ENCODE measurements at regions not wholly inside any gene's neighbourhood (a gene's known extent, or its start where the extent isn't known, plus 50 kb on each side); places are given as distances from the start of the nearest gene placed in this dataset.

DNA sequence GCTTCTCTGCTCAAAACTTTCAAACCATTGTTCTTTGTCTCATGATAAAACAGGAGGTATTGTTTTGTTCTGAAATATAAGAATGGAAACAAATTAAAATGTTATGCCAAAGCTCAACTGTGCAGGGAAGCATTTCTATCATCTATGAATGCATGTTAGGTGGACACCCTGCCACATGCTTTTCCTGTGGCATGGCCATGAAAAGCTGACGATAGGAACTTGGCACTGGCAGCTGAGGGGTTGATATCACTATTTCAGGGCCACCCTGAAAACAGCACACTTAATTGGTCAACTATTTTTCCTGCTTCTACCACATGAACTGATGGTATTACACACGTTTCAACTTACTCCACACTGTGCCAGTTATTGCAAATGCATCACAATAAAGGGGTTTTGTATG is 157.3 kb downstream of the MREG start:
- TF ChIP-seq, protein P1, sequence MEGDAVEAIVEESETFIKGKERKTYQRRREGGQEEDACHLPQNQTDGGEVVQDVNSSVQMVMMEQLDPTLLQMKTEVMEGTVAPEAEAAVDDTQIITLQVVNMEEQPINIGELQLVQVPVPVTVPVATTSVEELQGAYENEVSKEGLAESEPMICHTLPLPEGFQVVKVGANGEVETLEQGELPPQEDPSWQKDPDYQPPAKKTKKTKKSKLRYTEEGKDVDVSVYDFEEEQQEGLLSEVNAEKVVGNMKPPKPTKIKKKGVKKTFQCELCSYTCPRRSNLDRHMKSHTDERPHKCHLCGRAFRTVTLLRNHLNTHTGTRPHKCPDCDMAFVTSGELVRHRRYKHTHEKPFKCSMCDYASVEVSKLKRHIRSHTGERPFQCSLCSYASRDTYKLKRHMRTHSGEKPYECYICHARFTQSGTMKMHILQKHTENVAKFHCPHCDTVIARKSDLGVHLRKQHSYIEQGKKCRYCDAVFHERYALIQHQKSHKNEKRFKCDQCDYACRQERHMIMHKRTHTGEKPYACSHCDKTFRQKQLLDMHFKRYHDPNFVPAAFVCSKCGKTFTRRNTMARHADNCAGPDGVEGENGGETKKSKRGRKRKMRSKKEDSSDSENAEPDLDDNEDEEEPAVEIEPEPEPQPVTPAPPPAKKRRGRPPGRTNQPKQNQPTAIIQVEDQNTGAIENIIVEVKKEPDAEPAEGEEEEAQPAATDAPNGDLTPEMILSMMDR (IDR thresholded peaks at IDR 0.05), result no peak
- no peak for TF ChIP-seq POLR2A (IDR thresholded peaks at IDR 0.05)
